HG02943 (cell line): ENCODE measurements at regions not wholly inside any gene's neighbourhood (a gene's known extent, or its start where the extent isn't known, plus 50 kb on each side); places are given as distances from the start of the nearest gene placed in this dataset.

Experiments
- ATAC-seq: cut with Tn5 transposase; IDR thresholded peaks from one replicate; pipeline ENCODE4 v1.9.1; 2021; ENCODE audit warnings: mild to moderate bottlenecking, low read depth, moderate library complexity; ENCODE audit not compliant: unreplicated experiment

DNA sequence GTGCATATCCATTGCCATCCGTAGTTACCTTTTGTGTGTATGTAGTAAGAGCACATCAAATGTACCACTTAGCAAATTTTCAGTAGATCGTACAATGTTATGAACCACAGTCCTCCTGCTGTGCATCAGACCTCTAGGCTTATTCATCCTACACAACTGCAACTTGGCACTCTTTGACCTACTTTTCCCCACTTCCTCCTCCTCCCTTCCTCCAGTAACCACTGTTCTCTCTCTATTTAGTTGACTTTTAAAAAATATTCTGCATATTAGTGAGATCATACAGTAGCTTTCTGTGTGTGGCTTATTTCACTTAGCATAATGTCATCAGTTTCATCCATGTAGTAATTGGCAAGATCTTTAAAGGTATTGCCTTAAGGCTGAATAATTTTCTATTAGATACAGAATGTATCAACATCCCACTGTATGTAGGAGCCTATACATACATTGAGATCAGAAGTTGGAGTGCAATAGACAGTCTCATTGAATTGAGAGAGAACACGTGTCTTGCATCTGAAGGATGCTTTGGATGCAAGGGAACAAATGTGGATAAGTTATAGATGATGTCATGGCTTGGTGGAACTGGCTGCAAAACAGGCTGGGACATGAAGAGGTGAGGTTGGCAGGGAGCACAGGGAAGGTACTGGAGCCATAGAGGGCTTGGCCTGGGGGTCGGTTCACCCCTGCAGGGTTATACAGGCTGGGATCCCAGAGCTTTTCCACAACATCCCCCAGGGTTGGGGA is 83.0 kb upstream of the FAM180A start:
- no peak for ATAC-seq

DNA sequence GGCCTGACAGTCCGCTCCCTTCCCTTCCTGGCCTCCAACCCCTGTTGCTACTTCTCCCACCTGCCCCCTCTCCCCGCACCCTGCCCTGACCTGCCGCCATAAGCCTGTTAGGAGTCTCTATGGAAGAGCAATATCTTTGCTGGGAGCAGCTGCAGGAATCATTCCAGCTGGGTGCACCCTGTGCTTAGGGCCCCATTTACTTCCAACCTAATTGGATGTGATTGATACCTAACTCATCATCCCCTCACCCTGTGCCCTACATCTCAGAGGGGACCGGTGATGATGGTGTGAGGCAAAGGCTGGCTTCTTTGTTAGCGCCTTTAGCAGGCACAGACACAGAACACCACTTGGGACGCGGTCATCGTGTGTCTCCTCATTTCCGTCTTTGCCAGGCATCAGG is 80.0 kb upstream of the FAM180A start:
- no peak for ATAC-seq

- ATAC-seq: no peak
Observed at GRCh38 chr7:135827391-135827790, 78.8 kb upstream of the FAM180A start.

DNA sequence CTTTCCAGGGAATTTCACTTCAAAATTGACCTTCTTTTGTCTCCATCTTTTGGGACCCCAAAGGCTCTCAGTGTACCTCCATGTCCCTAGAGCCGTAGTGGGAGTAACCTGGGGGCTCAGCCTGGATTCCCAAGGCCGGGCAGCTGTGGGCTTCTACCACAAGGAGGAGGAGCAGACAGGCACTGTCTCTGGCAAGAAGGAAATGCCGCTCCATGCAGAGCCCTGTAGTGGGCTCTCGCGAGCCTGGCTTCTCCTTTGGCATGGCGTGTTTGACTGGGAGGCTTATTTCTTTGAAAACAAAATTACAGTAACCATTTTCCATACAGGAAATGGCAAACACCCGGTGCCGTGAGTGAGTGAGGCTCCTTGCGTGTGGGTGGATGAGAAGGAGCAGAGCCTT is 76.8 kb upstream of the FAM180A start:
- ATAC-seq: no peak

DNA sequence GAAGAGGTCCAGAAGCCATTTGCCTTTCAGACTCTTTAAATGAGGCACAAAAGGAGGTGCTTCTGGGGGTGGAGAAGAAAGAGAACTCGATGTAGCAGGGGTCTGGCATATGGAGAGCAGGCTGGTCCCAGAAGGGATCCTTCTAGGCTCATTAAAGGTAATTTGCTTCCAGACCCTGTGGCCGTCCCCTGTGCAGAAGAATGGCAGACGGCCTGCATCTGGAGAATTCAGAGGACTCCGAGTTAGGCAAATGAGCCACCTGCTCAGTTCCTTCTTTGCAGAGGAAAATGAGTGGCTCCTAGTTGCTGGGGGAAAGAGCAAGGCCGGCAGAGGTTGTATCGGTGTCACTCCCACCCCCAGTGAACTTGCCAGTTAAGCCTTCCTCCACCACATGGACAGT is 73.8 kb upstream of the FAM180A start:
- ATAC-seq: no peak

GRCh38 chr7:135817583-135817982 is 69.0 kb upstream of the FAM180A start:
- ATAC-seq: no peak

DNA sequence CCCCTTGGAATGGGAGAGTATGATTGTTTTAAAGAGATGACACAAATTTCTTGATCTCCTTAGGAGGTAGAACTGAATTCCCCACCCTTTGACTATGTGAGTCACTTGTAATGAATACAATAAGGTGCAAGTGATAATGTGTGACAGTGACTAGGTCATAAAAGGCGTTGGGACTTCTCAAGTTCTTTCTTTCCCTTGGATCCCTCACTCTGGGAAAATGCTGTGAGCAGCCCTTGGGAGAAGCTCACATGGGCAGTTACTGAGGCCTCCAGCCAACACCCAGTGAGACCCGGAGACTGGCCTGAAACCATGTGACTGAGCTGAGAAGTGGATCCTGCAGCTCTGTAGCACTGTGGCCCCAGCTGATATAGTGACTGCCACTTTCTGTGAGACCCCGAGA is 66.4 kb upstream of the FAM180A start:
- no peak for ATAC-seq

GRCh38 chr7:135812148-135812547 is 63.5 kb upstream of the FAM180A start:
- ATAC-seq: no peak

- ATAC-seq: no peak
Observed at GRCh38 chr7:135811506-135811905, 62.9 kb upstream of the FAM180A start.

- ATAC-seq: no peak
Observed at GRCh38 chr7:135808206-135808605, 59.6 kb upstream of the FAM180A start.

DNA sequence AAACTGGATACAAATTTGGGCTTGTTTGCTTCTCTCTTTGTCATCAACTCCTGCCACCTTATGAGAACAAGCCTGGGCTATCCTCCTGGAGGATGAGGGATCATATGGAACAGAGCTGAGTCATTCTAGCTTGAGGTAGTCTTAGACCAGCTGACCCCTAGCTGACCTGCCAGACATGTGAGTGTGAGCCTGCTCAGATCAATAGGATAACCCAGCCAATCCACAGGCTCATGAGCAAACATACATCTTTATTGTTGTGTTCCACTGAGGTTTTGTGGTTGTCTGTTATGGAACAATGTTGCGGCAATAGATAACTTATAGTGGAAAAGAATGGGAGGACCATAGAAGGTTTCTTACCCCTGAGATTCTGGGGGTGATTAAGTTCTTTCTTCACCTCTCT is 54.5 kb upstream of the FAM180A start:
- ATAC-seq: no peak

DNA sequence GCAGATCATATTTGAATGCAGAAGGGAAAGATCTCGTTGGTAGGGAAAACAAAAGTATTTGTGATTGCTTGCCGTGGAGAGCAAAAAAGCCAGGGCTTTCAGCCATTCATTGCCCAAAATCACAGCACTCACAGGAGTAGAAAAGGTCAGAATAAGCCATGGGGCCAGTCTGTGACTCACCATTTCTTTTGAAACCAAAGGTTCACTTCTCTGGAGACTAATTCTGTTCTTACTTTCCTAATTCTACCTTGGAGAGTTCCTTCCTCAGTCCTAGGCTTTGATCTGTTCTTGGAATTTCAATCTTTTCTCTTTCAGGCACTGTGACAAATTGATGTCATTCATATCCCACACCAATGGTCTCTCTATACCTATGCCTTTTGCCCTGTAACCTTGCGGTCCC is 54.1 kb upstream of the FAM180A start:
- ATAC-seq: no peak

- no peak for ATAC-seq
Observed at GRCh38 chr7:135801877-135802276, 53.3 kb upstream of the FAM180A start.

- ATAC-seq: no peak
Observed at GRCh38 chr7:135801045-135801693, 52.6 kb upstream of the FAM180A start.

- ATAC-seq: no peak
Observed at GRCh38 chr7:135800560-135800959, 51.9 kb upstream of the FAM180A start.

DNA sequence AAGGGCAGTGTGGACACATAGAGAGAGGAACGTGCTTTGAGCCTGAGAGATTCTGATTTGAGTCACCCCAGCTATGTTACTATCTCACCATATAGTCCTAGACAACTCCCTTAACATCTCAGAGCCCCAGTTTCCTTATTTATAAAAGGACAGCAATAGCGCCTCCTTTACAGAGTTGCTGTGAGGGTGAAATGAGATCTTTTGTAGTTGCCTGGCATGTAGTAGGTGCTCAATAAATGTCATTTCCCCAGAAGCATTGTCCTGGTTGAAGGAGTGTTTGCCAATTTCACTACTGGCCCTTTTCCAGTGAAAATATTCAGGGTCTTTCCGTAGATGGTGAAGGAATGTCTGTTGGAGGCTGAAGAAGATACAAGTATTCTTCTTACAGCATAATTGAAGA is 51.3 kb upstream of the FAM180A start:
- no peak for ATAC-seq
